Fibroblast of peridontal ligament (primary cell): ENCODE measurements at regions not wholly inside any gene's neighbourhood (a gene's known extent, or its start where the extent isn't known, plus 50 kb on each side); places are given as distances from the start of the nearest gene placed in this dataset.
"Not testable (repeated sequence)": the region's sequence is repeated elsewhere in the genome, so short reads cannot be mapped to it uniquely, and the experiment has no call there.

Source experiments
- DNase-seq: peaks from one replicate; pipeline ENCODE4 v3.0.0-alpha.2; 2010; ENCODE audit errors: extremely low read depth

- no peak for DNase-seq
These were observed 831.5 kb upstream of the CITED2 start for GRCh38 chr6:140205795-140206593.

- DNase-seq, result no peak
These were observed 829.7 kb upstream of the CITED2 start for GRCh38 chr6:140204154-140204553.

DNA sequence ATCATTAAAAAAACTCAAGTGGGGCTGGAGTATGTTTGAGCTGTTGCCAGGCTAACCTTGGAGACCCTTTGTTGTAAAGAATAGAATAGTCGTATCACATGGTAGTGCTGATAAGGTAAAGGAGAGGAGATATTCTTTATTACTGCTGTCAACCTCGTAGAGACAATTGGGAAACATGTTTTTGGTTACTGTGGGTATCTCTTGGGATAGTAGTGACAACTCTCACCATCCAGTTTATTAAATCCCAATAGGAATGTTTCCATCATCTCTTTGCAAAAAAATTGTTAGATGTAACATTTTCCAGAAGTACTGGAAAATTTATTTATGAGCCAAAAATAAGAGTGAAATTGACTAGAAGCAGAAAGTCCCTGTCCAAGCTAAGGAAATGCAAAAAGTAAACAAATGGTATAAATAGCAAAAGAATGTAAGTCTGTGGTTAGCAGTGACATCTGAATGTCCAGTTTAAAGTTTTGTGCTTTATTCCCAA is 829.3 kb upstream of the CITED2 start:
- DNase-seq, result peak; percentile 87

DNA sequence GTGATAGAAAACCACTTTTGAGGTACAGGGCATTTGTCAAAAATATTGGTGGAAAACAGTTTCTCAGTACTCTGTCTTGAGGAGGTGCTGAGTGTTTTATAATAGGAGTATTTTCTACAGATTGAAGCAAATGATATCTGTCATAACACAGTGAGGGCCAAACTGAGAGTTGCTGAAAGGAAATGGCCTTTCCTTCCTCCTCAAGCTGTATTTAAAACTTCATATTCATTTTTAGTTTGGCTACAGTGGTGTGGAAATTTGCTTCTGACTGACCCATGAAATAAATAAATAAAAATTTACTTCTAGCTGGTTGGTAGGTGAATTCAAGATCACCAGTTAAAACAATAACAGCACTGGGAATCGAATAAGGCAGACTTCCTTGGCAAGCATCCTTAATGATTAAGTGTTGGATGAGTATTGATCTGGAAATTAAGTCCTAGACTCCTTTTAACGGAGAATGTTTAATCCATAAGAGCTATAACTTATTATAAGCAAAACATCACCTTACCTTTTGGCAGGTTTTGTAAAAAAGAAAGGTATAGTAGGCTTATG is 828.6 kb upstream of the CITED2 start:
- DNase-seq, result peak; percentile 17

GRCh38 chr6:140201787-140202458 is 827.5 kb upstream of the CITED2 start:
- peak; percentile 21 for DNase-seq

DNA sequence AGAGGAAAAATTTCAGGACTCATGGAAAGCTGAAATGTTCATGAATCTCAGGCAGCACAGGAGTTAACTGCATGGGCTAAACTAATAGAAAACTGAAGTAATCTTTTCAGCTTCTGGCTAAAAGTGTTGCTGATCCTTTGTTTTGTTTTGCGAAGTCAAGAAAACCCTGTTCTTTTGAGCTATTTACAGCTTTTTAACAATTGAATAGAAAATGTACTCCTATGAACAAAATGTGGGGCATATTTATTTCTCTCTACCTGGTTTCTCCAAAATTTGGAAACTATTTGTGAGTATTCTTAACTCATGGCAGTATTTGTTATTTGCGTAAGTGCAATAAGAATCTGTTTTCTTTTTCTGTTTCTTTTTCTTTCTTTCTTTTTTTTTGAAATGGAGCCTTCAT is 818.8 kb upstream of the CITED2 start:
- DNase-seq, result no peak

- DNase-seq, result no peak
These were observed 817.6 kb upstream of the CITED2 start for GRCh38 chr6:140192018-140192417.

DNA sequence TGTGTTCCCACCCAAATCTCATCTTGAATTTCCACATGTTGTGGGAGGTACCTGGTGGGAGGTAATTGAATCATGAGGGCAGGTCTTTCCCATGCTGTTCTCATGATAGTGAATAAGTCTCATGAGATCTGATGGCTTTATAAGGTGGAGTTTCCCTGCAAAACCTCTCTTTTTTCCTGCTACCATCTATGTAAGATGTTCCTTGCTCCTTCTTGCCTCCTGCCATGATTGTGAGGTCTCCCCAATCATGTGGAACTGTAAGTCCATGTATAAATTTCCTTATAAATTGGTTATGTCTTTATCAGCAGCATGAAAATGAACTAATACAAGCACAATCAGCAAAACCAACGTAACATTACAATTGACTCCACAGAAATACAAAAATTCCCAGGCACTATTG is 814.8 kb upstream of the CITED2 start:
- DNase-seq, result not testable (repeated sequence)

- DNase-seq, result no peak
These were observed 811.5 kb upstream of the CITED2 start for GRCh38 chr6:140185991-140186390.

DNA sequence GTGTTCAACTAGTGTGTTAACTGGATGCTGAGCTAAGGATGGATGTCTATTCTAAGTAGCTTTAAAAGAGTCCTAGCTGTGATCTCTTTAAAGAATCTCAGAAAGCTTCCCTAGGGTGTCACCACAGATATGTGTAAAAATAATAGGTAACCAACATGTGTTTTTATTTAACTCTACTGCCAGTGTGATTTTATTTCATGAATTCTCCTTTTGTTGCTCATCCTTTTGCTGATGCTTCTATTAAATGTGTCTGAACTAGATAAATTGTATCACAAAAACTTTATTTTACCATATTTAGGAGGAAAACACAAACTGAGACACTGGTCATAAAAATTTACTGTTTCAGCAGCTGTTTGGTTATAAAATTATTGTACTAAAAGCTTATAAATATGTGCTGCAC is 809.4 kb upstream of the CITED2 start:
- peak; percentile 48 for DNase-seq

DNA sequence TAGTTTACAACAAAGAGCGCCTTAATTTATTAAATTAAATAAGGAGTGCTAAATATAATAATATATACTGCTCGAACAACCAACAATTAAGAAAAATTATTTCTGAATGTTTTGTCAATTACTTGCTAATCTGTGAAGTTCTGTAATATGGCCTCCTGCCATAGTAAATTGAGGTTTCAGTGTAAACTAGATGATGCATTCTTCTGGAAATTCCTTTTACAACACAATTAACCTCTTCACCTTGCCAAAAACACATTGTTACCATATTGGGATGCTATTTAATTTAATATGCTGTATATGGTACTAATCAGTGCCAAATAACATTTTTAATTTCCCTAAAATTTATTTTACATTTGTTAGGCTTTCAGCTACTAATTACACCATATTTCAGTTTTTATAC is 808.4 kb upstream of the CITED2 start:
- peak; percentile 29 for DNase-seq

GRCh38 chr6:140181876-140182275 is 807.4 kb upstream of the CITED2 start:
- DNase-seq, result no peak

DNA sequence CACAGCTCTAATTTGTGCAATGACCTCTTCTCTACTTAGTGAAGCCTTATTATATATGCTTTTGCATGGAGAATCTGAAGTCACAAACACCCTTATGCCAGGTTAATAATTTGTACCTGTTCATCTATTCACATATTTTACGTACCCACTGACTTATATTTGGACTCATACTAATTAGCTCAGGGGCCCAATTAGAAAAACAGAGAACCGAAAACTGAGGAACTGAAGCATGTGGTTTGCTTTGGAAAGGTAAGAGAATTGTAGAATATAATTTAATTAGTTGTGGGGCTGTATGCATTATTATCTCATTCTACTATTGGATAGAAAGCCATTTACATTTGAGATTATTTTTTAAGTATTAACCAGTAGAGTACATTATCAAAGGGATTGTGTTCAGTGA is 805.9 kb upstream of the CITED2 start:
- no peak for DNase-seq

GRCh38 chr6:140178935-140179334 is 804.5 kb upstream of the CITED2 start:
- DNase-seq, result peak; percentile 85

DNA sequence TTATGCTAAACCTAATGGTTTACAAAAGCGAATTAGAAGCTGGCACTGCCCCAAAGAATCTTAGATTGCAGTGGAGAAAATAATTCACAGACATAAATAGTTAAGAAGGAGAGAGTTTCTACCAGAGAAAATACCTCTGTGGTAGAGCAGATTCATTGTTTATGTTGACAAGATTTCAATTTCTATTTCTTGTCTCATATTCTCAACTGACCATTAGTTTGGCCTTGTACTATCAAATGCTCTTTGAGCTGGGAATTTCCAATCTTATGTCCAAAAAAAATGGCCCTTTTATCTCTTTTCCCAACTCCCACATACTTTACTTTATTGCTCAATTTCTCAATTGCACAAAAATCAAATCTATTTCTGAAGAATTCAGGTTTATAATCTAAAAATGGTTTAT is 804.1 kb upstream of the CITED2 start:
- peak; percentile 83 for DNase-seq

GRCh38 chr6:140176306-140176705 is 801.9 kb upstream of the CITED2 start:
- no peak for DNase-seq

- no peak for DNase-seq
These were observed 801.0 kb upstream of the CITED2 start for GRCh38 chr6:140175486-140175885.

- DNase-seq, result peak; percentile 97
These were observed 800.1 kb upstream of the CITED2 start for GRCh38 chr6:140174524-140174923.

DNA sequence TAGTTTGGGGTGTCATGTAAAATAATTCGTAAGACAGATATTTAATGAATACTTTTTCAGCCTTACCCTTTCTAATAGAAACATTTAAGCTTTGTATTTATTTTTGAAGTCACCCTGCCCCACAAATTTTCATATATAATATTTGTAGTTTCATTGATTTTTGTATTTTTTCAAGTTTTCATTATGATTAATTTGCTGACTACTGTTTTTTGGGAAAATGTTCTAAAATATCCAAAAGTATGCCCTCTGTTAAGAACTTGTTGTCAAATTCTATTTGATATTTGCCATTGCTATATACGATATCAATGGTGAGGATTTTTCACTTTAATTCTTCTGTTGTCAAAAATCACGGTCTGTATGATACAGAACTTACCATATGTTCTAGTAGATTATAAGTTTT is 793.9 kb upstream of the CITED2 start:
- no peak for DNase-seq

- no peak for DNase-seq
These were observed 786.5 kb upstream of the CITED2 start for GRCh38 chr6:140160909-140161308.

DNA sequence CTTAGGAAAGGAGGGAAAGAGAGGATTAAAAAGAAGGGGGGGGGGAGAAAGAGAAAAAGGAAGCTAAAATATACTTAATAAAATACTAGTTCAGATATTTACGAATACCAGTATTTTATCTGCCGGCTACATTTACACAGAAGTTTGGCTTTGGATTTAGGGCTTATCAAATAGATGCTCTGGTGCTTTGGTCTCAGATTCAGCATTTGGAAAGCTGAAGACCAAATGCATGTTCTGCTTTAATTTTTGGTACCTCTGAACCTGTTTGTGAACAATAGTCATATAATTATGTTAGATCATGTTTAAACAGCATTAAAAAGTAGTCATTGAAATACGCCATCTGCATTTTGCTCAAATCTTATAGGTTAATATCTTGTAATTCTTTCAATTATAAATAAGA is 786.0 kb upstream of the CITED2 start:
- DNase-seq, result no peak

GRCh38 chr6:140156131-140156530 is 781.7 kb upstream of the CITED2 start:
- DNase-seq, result no peak
